OCI-LY7 (cell line): ENCODE measurements at regions not wholly inside any gene's neighbourhood (a gene's known extent, or its start where the extent isn't known, plus 50 kb on each side); places are given as distances from the start of the nearest gene placed in this dataset.

Experiments used
- BruUV-seq: library from RNA; stranded (reverse); fragments of 400-500 nt; replicated peaks from 2 replicates; lab custom pipeline; 2021; lab: Mats Ljungman, UMichigan
- CTCF ChIA-PET: fragments of 300-600 bp; sonication (Branson Sonifier 250); formaldehyde crosslinking; loops from one replicate; lab custom pipeline; 2022; ENCODE audit warnings: antibody characterized with exemption; ENCODE audit not compliant: unreplicated experiment; lab: Charles Lee
- POLR2A ChIA-PET: fragments of 300-600 bp; sonication (Branson Sonifier 250); formaldehyde crosslinking; loops from one replicate; lab custom pipeline; 2022; ENCODE audit warnings: antibody characterized with exemption; lab: Charles Lee
- DNase-seq: peaks from one replicate; pipeline ENCODE4 v3.0.0-alpha.2; 2015; ENCODE audit warnings: low spot score
- H2AFZ ChIP-seq: fragments of 200-600 bp; sonication (generic), shearing (Covaris generic); 2 replicates; pipeline ENCODE4 v1.6.1; 2014; ENCODE audit warnings: mild to moderate bottlenecking, antibody characterized with exemption, low read length, moderate library complexity
- H3K27ac ChIP-seq: fragments of 200-600 bp; sonication (generic); 2 replicates; pipeline ENCODE4 v1.5.1; 2014; ENCODE audit warnings: mixed run types, low read depth, mild to moderate bottlenecking, moderate library complexity, low read length, inconsistent platforms; ENCODE audit not compliant: poor library complexity, severe bottlenecking
- H3K36me3 ChIP-seq: fragments of 200-600 bp; sonication (generic); 2 replicates; pipeline ENCODE4 v1.6.1; 2014; ENCODE audit warnings: mild to moderate bottlenecking, antibody characterized with exemption, low read length, moderate library complexity, mixed read lengths; ENCODE audit not compliant: insufficient read depth
- H3K4me1 ChIP-seq: fragments of 200-600 bp; sonication (generic); 2 replicates; pipeline ENCODE4 v1.5.1; 2014; ENCODE audit warnings: mild to moderate bottlenecking, low read length; ENCODE audit not compliant: insufficient read depth, poor library complexity, severe bottlenecking
- H3K4me2 ChIP-seq: fragments of 200-600 bp; sonication (generic); 2 replicates; pipeline ENCODE4 v1.6.1; 2014; ENCODE audit warnings: mild to moderate bottlenecking, low read length
- H3K4me3 ChIP-seq: fragments of 200-600 bp; sonication (generic); 2 replicates; pipeline ENCODE4 v1.5.1; 2014; ENCODE audit warnings: mild to moderate bottlenecking, low read depth, low read length; ENCODE audit not compliant: poor library complexity, severe bottlenecking
- H3K79me2 ChIP-seq: fragments of 200-600 bp; sonication (generic); 2 replicates; pipeline ENCODE4 v1.6.1; 2016; ENCODE audit warnings: low read depth, mild to moderate bottlenecking, low read length, moderate library complexity, mixed read lengths; ENCODE audit not compliant: insufficient read depth
- H3K9me2 ChIP-seq: fragments of 200-600 bp; sonication (generic); 2 replicates; pipeline ENCODE4 v1.6.1; 2016; ENCODE audit warnings: mild to moderate bottlenecking, low read length, mixed read lengths; ENCODE audit not compliant: insufficient read depth
- H3K9me3 ChIP-seq: fragments of 200-600 bp; sonication (generic); 2 replicates; pipeline ENCODE4 v1.6.1; 2014; ENCODE audit warnings: mild to moderate bottlenecking, mixed run types, low read length, mixed read lengths
- H4K20me1 ChIP-seq: fragments of 200-600 bp; sonication (generic); 2 replicates; pipeline ENCODE4 v1.6.1; 2014; ENCODE audit warnings: mild to moderate bottlenecking, antibody characterized with exemption, low read length, moderate library complexity, mixed read lengths; ENCODE audit not compliant: insufficient read depth
- CTCF ChIP-seq: fragments of 200-600 bp; sonication (generic); conservative IDR thresholded peaks from 2 replicates; pipeline ENCODE4 v1.5.1; 2014; ENCODE audit warnings: mild to moderate bottlenecking, antibody characterized with exemption, low read length, moderate library complexity, mixed read lengths
- EZH2phosphoT487 ChIP-seq: fragments of 200-600 bp; sonication (generic); IDR thresholded peaks from 2 replicates; pipeline ENCODE4 v1.6.1; 2018; ENCODE audit warnings: low read depth, borderline replicate concordance, mild to moderate bottlenecking, mixed run types, antibody characterized with exemption, low read length, moderate library complexity, mixed read lengths
- intact Hi-C: fragments of 100-400 bp; cut with micrococcal nuclease; formaldehyde crosslinking; loops from one replicate; pipeline ENCODE4 v1.10.0; 2022; ENCODE audit not compliant: unreplicated experiment

GRCh38 chr4:14621731-14622463 lies 380.4 kb upstream of the CPEB2 start:
- Histone ChIP-seq H3K4me2 (no peak overlapping the region), H3K27ac (no peak overlapping the region), H2AFZ (no peak overlapping the region), H3K4me3 (no peak overlapping the region), H3K9me3 (no peaks in the 10 kb centered on the region), H4K20me1 (no peaks in the 10 kb centered on the region), H3K9me2 (no peaks in the 10 kb centered on the region), H3K79me2 (no peaks in the 10 kb centered on the region), H3K4me1 (no peaks in the 10 kb centered on the region), H3K36me3 (no peaks in the 10 kb centered on the region)
- intact Hi-C loops, result no loop called here
- TF ChIP-seq CTCF (no peak), EZH2phosphoT487 (no peak)
- no TSS peak for BruUV-seq
- DNase-seq, result no peak
- CTCF ChIA-PET, result no interaction called here
- POLR2A ChIA-PET, result no interaction called here

- Histone ChIP-seq H3K27ac (no peak overlapping the region), H3K4me1 (no peaks in the 10 kb centered on the region), H2AFZ (no peak overlapping the region), H3K9me3 (no peaks in the 10 kb centered on the region), H3K9me2 (no peaks in the 10 kb centered on the region), H3K4me3 (no peak overlapping the region), H3K79me2 (no peaks in the 10 kb centered on the region), H4K20me1 (no peaks in the 10 kb centered on the region), H3K4me2 (no peak overlapping the region), H3K36me3 (no peaks in the 10 kb centered on the region)
- DNase-seq, result no peak
- intact Hi-C loops, result no loop called here
- no TSS peak for BruUV-seq
- no peak for TF ChIP-seq EZH2phosphoT487
- no peak for TF ChIP-seq CTCF
- ChIA-PET CTCF (no interaction called here), POLR2A (no interaction called here)
Observed at GRCh38 chr4:14627038-14627437, 375.2 kb upstream of the CPEB2 start.

- no peaks in the 10 kb centered on the region for H3K79me2 ChIP-seq
- TF ChIP-seq EZH2phosphoT487 (no peak), CTCF (no peak)
- no peaks in the 10 kb centered on the region for H3K9me2 ChIP-seq
- ChIA-PET POLR2A (no interaction called here), CTCF (no interaction called here)
- H4K20me1 ChIP-seq, result no peaks in the 10 kb centered on the region
- no TSS peak for BruUV-seq
- no peak overlapping the region for H3K4me2 ChIP-seq
- no peak overlapping the region for H3K4me3 ChIP-seq
- intact Hi-C loops, result no loop called here
- no peak overlapping the region for H2AFZ ChIP-seq
- no peaks in the 10 kb centered on the region for H3K9me3 ChIP-seq
- H3K36me3 ChIP-seq, result no peaks in the 10 kb centered on the region
- DNase-seq, result no peak
- no peak overlapping the region for H3K27ac ChIP-seq
- no peaks in the 10 kb centered on the region for H3K4me1 ChIP-seq
Observed at GRCh38 chr4:14631806-14632440, 370.4 kb upstream of the CPEB2 start.
